ENCODE measurements at regions not wholly inside any gene's neighbourhood (a gene's known extent, or its start where the extent isn't known, plus 50 kb on each side); places are given as distances from the start of the nearest gene placed in this dataset.

GRCh38 chr20:57061051-57061900, 205.2 kb downstream of the BMP7 start:
- peaks cover 40% of the 10 kb centered on the region for H3K27me3 Mint-ChIP-seq
- no peak for DNase-seq
- ChIA-PET POLR2A (no interaction called here), CTCF (no interaction called here)
- H3K4me3 Mint-ChIP-seq: no peak overlapping the region
- ATAC-seq (ENCODE audit: poor library complexity): no peak
- H3K27me3 ChIP-seq (ENCODE audit: control insufficient read depth in 1 of 2, insufficient read depth in 2 of 2, low read length in 2 of 2): peaks cover 0 to 6% of the 10 kb centered on the region in 2 experiments
- H3K27ac Mint-ChIP-seq: no peak overlapping the region
- intact Hi-C loops (cut with DNase I, micrococcal nuclease): no loop called here
- H3K9me3 ChIP-seq (ENCODE audit: control insufficient read depth in 1 of 2, insufficient read depth in 1 of 2, low read length in 2 of 2): peaks cover 0 to 4% of the 10 kb centered on the region in 2 experiments
- no peaks in the 10 kb centered on the region for H3K9me3 Mint-ChIP-seq
- no peaks in the 10 kb centered on the region for H3K36me3 Mint-ChIP-seq (ENCODE audit: low read depth)
- no peaks in the 10 kb centered on the region for H3K4me1 ChIP-seq (ENCODE audit: insufficient read depth, low read length)
- H3K36me3 ChIP-seq (ENCODE audit: insufficient read depth, low read length): no peaks in the 10 kb centered on the region
- H3K4me3 ChIP-seq (ENCODE audit: low read length): no peak overlapping the region
- TF ChIP-seq, protein P1, sequence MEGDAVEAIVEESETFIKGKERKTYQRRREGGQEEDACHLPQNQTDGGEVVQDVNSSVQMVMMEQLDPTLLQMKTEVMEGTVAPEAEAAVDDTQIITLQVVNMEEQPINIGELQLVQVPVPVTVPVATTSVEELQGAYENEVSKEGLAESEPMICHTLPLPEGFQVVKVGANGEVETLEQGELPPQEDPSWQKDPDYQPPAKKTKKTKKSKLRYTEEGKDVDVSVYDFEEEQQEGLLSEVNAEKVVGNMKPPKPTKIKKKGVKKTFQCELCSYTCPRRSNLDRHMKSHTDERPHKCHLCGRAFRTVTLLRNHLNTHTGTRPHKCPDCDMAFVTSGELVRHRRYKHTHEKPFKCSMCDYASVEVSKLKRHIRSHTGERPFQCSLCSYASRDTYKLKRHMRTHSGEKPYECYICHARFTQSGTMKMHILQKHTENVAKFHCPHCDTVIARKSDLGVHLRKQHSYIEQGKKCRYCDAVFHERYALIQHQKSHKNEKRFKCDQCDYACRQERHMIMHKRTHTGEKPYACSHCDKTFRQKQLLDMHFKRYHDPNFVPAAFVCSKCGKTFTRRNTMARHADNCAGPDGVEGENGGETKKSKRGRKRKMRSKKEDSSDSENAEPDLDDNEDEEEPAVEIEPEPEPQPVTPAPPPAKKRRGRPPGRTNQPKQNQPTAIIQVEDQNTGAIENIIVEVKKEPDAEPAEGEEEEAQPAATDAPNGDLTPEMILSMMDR (IDR thresholded peaks at IDR 0.05): no peak
- no peak overlapping the region for H3K27ac ChIP-seq (ENCODE audit: low read depth in 1 of 2, low read length in 2 of 2)
- no peaks in the 10 kb centered on the region for H3K4me1 Mint-ChIP-seq (ENCODE audit: low read depth)

DNA sequence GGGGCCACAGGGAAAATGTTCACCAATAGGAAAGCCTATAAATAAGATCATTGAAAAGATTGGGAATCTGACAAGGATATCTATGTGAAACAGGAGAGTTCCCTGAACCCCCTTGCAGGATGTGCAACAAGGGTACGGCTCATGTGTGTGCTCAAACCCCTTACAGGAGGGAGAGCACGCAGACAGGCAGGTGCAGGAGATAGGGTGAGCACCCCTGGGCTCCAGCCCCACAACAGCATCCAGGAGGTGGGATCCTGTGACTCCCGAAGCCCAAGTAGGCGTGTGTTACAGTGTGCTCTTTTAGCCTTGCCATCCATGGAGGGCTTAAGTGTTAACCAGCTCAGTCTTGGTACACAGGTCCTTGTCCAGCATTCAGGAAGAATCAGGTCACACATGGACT, 204.2 kb downstream of the BMP7 start:
- ChIA-PET CTCF (no interaction called here), POLR2A (no interaction called here)
- H3K4me1 ChIP-seq (ENCODE audit: insufficient read depth, low read length): no peaks in the 10 kb centered on the region
- H3K36me3 Mint-ChIP-seq (ENCODE audit: low read depth): no peaks in the 10 kb centered on the region
- no peak overlapping the region for H3K4me3 Mint-ChIP-seq
- no peaks in the 10 kb centered on the region for H3K9me3 Mint-ChIP-seq
- H3K4me3 ChIP-seq (ENCODE audit: low read length): no peak overlapping the region
- no peak overlapping the region for H3K27ac ChIP-seq (ENCODE audit: low read depth in 1 of 2, low read length in 2 of 2)
- ATAC-seq (ENCODE audit: poor library complexity) (no peak), DNase-seq (no peak)
- H3K9me3 ChIP-seq (ENCODE audit: control insufficient read depth in 1 of 2, insufficient read depth in 1 of 2, low read length in 2 of 2): peaks cover 0 to 4% of the 10 kb centered on the region in 2 experiments
- H3K27me3 ChIP-seq (ENCODE audit: control insufficient read depth in 1 of 2, insufficient read depth in 2 of 2, low read length in 2 of 2): peaks cover 0 to 6% of the 10 kb centered on the region in 2 experiments
- TF ChIP-seq, protein P1 (IDR thresholded peaks at IDR 0.05): no peak
- intact Hi-C loops (cut with DNase I, micrococcal nuclease): no loop called here
- H3K4me1 Mint-ChIP-seq (ENCODE audit: low read depth): no peaks in the 10 kb centered on the region
- no peaks in the 10 kb centered on the region for H3K36me3 ChIP-seq (ENCODE audit: insufficient read depth, low read length)
- H3K27ac Mint-ChIP-seq: no peak overlapping the region
- peaks cover 43% of the 10 kb centered on the region for H3K27me3 Mint-ChIP-seq

DNA sequence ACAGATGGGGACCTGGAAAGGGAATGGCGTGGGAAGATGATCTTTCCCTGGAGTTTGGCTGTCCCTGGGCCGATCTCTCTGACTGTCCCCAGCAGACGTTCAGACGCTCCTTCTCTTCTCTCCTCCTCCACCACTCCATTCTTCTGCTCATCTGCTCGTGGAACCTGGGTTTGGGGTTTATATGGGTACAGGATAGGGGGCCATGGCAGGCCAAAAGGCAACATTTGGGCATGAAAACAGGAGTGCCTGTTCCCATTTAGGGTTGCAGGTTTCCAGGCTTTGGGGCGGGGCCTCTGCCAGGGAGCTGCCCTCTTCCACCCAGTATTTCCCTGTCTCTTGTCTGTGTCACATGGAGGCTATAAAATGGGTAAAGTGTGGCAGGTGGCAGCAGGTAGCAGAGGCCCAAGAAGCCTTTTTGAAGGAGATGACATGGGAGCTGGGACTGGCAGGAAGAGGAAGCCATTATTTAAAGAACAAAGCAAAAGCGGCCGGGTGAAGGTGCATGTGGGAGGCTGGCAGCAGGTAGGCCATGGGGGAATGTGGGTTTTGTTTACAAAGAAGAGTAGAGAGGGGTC, 203.7 kb downstream of the BMP7 start:
- no peak for DNase-seq
- Histone ChIP-seq H3K36me3 (ENCODE audit: insufficient read depth, low read length) (no peaks in the 10 kb centered on the region), H3K4me1 (ENCODE audit: insufficient read depth, low read length) (no peaks in the 10 kb centered on the region), H3K27ac (ENCODE audit: low read depth in 1 of 2, low read length in 2 of 2) (no peak overlapping the region), H3K9me3 (ENCODE audit: control insufficient read depth in 1 of 2, insufficient read depth in 1 of 2, low read length in 2 of 2) (peaks cover 0 to 4% of the 10 kb centered on the region in 2 experiments), H3K27me3 (ENCODE audit: control insufficient read depth in 1 of 2, insufficient read depth in 2 of 2, low read length in 2 of 2) (peaks cover 0 to 8% of the 10 kb centered on the region in 2 experiments), H3K4me3 (ENCODE audit: low read length) (no peak overlapping the region)
- no peak for ATAC-seq (ENCODE audit: poor library complexity)
- Mint-ChIP-seq H3K27me3 (peaks cover 48% of the 10 kb centered on the region), H3K4me1 (ENCODE audit: low read depth) (no peaks in the 10 kb centered on the region), H3K27ac (no peak overlapping the region), H3K9me3 (no peaks in the 10 kb centered on the region), H3K36me3 (ENCODE audit: low read depth) (no peaks in the 10 kb centered on the region), H3K4me3 (no peak overlapping the region)
- TF ChIP-seq, protein P1 (IDR thresholded peaks at IDR 0.05): no peak
- ChIA-PET POLR2A (no interaction called here), CTCF (no interaction called here)
- intact Hi-C loops (cut with DNase I, micrococcal nuclease): no loop called here

Measured in CD4-positive, alpha-beta T cell (primary cell).